ENCODE measurements at regions not wholly inside any gene's neighbourhood (a gene's known extent, or its start where the extent isn't known, plus 50 kb on each side); places are given as distances from the start of the nearest gene placed in this dataset.

GRCh38 chr1:79362470-79362869, 355.9 kb upstream of the ADGRL4 start:
- H3K4ac ChIP-seq (replicated peaks; ENCODE audit: insufficient read length, low read depth, low read length) = no peak overlapping the region
- FAIRE-seq = no peak
- H3K36me3 ChIP-seq (ENCODE audit: control insufficient read depth in 2 of 4, insufficient read depth in 4 of 4, low read length in 3 of 4) = no peaks in the 10 kb centered on the region
- peaks cover 0 to 5% (median 0%) of the 10 kb centered on the region in 4 experiments; a peak in 1 of 7 replicates for H3K4me1 ChIP-seq (replicated peaks in 1 of 4; ENCODE audit: control insufficient read depth in 3 of 4, insufficient read depth in 4 of 4, low read length in 3 of 4)
- no peak overlapping the region for H3K18ac ChIP-seq (ENCODE audit: extremely low read depth, low read length)
- 85% methylated on average over 3 of the region's 3 CpGs; no CpG with 5 or more reads in 1 of the 2 experiments for WGBS, 2 experiments (ENCODE audit: extremely low coverage in 1 of 2, insufficient coverage in 1 of 2, insufficient read length in 1 of 2, insufficient replicate concordance in 2 of 2, low coverage in 1 of 2, low lambda C conversion rate in 2 of 2, missing lambda C conversion rate in 1 of 2)
- H4K91ac ChIP-seq (replicated peaks; ENCODE audit: insufficient read length, low read length) = no peak overlapping the region
- CTCF ChIA-PET (ENCODE audit: partially characterized antibody) = interaction anchor here (0.6 to 5.7 kb wide), 7 partner anchors 8 to 768 kb away, joined by 3 to 38 read pairs (median 3); no protein-coding TSS in a partner anchor
- H3K9ac ChIP-seq (replicated peaks in 1 of 4; ENCODE audit: extremely low read depth in 1 of 4, low read depth in 3 of 4, low read length in 3 of 4) = no peak overlapping the region
- H3K56ac ChIP-seq (replicated peaks; ENCODE audit: insufficient read length, low read depth, low read length) = no peak overlapping the region
- DNase-seq (ENCODE audit: low read depth in 1 of 2, low spot score in 2 of 2) = no peak
- no peak overlapping the region for H2AFZ ChIP-seq (ENCODE audit: low read length)
- H3K23me2 ChIP-seq (ENCODE audit: low read depth, low read length) = no peaks in the 10 kb centered on the region
- H3K4me3 ChIP-seq (ENCODE audit: extremely low read depth in 1 of 4, insufficient read depth in 2 of 4, low read depth in 3 of 4, low read length in 4 of 4) = no peak overlapping the region
- H4K8ac ChIP-seq (ENCODE audit: extremely low read depth, insufficient read depth, low read length) = no peak overlapping the region
- no peak overlapping the region for H2AK5ac ChIP-seq (ENCODE audit: low read depth, low read length)
- H2BK12ac ChIP-seq (ENCODE audit: low read depth, low read length) = no peak overlapping the region
- no peaks in the 10 kb centered on the region for H3K9me3 ChIP-seq (ENCODE audit: insufficient read depth in 2 of 2, low read depth in 1 of 2, low read length in 1 of 2)
- POLR2A ChIA-PET (ENCODE audit: partially characterized antibody) = no interaction called here
- no peak overlapping the region for H3K27ac ChIP-seq (ENCODE audit: low read depth, low read length)
- no peak overlapping the region for H2BK15ac ChIP-seq (ENCODE audit: low read length)
- no peak overlapping the region for H2BK5ac ChIP-seq (ENCODE audit: low read depth, low read length)
- no peak overlapping the region for H3K4me2 ChIP-seq (ENCODE audit: insufficient read depth in 1 of 2, low read depth in 2 of 2, low read length in 2 of 2)
- no peak overlapping the region for H2BK120ac ChIP-seq (replicated peaks; ENCODE audit: low read depth, low read length)
- no peaks in the 10 kb centered on the region for H3K27me3 ChIP-seq (replicated peaks in 1 of 4; ENCODE audit: control insufficient read depth in 3 of 4, extremely low read depth in 1 of 4, insufficient read depth in 3 of 4, low read length in 3 of 4)
- H3K14ac ChIP-seq (ENCODE audit: insufficient read length) = no peak overlapping the region
- H3K79me1 ChIP-seq (ENCODE audit: low read depth, low read length) = no peaks in the 10 kb centered on the region
- H4K20me1 ChIP-seq (replicated peaks in 1 of 2; ENCODE audit: control insufficient read depth in 1 of 2, insufficient read depth in 2 of 2, low read length in 2 of 2) = no peaks in the 10 kb centered on the region
- no peak overlapping the region for H4K5ac ChIP-seq (ENCODE audit: insufficient read length, low read depth, low read length)
- no peak overlapping the region for H2BK20ac ChIP-seq (ENCODE audit: low read length)
- H3K23ac ChIP-seq (ENCODE audit: insufficient read length) = no peak overlapping the region
- no peaks in the 10 kb centered on the region for H3K79me2 ChIP-seq (ENCODE audit: control insufficient read depth in 1 of 2, insufficient read depth in 2 of 2, low read length in 2 of 2)
- no peak for TF ChIP-seq RXRA (IDR thresholded peaks at IDR 0.05; ENCODE audit: insufficient read depth, low read depth, low read length)
- TF ChIP-seq CHD2 (IDR thresholded peaks at IDR 0.05; ENCODE audit: low read length) = no peak
- no peak for TF ChIP-seq EGR1 (IDR thresholded peaks at IDR 0.05; ENCODE audit: borderline replicate concordance, low read depth, low read length)
- no peak for TF ChIP-seq YY1 (IDR thresholded peaks at IDR 0.05; ENCODE audit: low read depth, low read length)
- no peak for TF ChIP-seq POU5F1 (IDR thresholded peaks at IDR 0.05; ENCODE audit: low read depth, low read length)
- TF ChIP-seq CREB1 (IDR thresholded peaks at IDR 0.05) = no peak
- no peak for TF ChIP-seq SIRT6 (IDR thresholded peaks at IDR 0.05; ENCODE audit: low read length)
- TF ChIP-seq HDAC6 (IDR thresholded peaks at IDR 0.05; ENCODE audit: low read depth, low read length) = no peak
- TF ChIP-seq SRF (IDR thresholded peaks at IDR 0.05; ENCODE audit: low read depth, low read length) = no peak
- TF ChIP-seq GABPA (IDR thresholded peaks at IDR 0.05; ENCODE audit: borderline replicate concordance, insufficient read depth, low read length) = no peak
- TF ChIP-seq KDM5A (IDR thresholded peaks at IDR 0.05; ENCODE audit: low read length) = no peak
- TF ChIP-seq CBX8 (IDR thresholded peaks at IDR 0.05; ENCODE audit: borderline replicate concordance, low read depth, low read length) = no peak
- TF ChIP-seq ATF2 (IDR thresholded peaks at IDR 0.05; ENCODE audit: low read length) = no peak
- TF ChIP-seq CBX5 (IDR thresholded peaks at IDR 0.05; ENCODE audit: low read depth, low read length) = no peak
- TF ChIP-seq CHD1 (IDR thresholded peaks at IDR 0.05; ENCODE audit: low read depth, low read length) = no peak

All from H1 (cell line).